ENCODE measurements at regions not wholly inside any gene's neighbourhood (a gene's known extent, or its start where the extent isn't known, plus 50 kb on each side); places are given as distances from the start of the nearest gene placed in this dataset.

DNA sequence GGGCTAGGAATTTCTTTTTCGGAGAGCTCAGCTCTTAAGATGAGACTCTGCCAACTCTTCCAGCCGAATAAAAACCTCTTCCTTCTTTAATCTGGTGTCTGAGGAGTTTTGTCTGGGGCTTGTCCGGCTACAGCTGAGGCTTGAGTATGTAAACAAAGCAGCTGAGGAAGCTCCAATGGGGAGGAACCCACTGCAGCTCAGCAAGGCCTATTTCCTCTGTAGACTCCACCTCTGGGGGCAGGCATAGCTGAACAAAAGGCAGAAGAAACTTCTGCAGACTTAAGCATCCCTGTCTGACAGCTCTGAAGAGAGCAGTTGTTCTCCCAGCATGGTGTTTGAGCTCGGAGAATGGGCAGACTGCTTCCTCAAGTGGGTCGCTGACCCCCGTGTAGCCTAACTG is 838.7 kb downstream of the CCDC85A start:
- TF ChIP-seq, protein P1, sequence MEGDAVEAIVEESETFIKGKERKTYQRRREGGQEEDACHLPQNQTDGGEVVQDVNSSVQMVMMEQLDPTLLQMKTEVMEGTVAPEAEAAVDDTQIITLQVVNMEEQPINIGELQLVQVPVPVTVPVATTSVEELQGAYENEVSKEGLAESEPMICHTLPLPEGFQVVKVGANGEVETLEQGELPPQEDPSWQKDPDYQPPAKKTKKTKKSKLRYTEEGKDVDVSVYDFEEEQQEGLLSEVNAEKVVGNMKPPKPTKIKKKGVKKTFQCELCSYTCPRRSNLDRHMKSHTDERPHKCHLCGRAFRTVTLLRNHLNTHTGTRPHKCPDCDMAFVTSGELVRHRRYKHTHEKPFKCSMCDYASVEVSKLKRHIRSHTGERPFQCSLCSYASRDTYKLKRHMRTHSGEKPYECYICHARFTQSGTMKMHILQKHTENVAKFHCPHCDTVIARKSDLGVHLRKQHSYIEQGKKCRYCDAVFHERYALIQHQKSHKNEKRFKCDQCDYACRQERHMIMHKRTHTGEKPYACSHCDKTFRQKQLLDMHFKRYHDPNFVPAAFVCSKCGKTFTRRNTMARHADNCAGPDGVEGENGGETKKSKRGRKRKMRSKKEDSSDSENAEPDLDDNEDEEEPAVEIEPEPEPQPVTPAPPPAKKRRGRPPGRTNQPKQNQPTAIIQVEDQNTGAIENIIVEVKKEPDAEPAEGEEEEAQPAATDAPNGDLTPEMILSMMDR (IDR thresholded peaks at IDR 0.05), result no peak
- no peak for TF ChIP-seq POLR2A (IDR thresholded peaks at IDR 0.05)

Data from tibial nerve (tissue), 3 donors.